Neural crest cell (in vitro differentiated cells): ENCODE measurements at regions not wholly inside any gene's neighbourhood (a gene's known extent, or its start where the extent isn't known, plus 50 kb on each side); places are given as distances from the start of the nearest gene placed in this dataset.

Experiments used
- DNase-seq: peaks from one replicate; pipeline ENCODE4 v3.0.0; 2021; ENCODE audit warnings: low read depth, mixed read lengths, low spot score
- H3K27ac Mint-ChIP-seq: one replicate; pipeline ENCODE4 v1.8.0; 2021; ENCODE audit warnings: mild to moderate bottlenecking, mixed read lengths; ENCODE audit not compliant: unreplicated experiment
- H3K27me3 Mint-ChIP-seq: 2 replicates; pipeline ENCODE4 v1.8.0; 2021; ENCODE audit warnings: low read depth, mild to moderate bottlenecking, mixed read lengths
- H3K36me3 Mint-ChIP-seq: 2 replicates; pipeline ENCODE4 v1.8.0; 2021; ENCODE audit warnings: low read depth, mild to moderate bottlenecking, mixed read lengths
- H3K4me1 Mint-ChIP-seq: 2 replicates; pipeline ENCODE4 v1.8.0; 2021; ENCODE audit warnings: mixed read lengths
- H3K4me3 Mint-ChIP-seq: one replicate; pipeline ENCODE4 v1.8.0; 2021; ENCODE audit warnings: mild to moderate bottlenecking, mixed read lengths
- H3K9me3 Mint-ChIP-seq: 2 replicates; pipeline ENCODE4 v1.8.0; 2021; ENCODE audit warnings: mixed read lengths
- TF ChIP-seq, protein P1 (sequence below): fragments of 200-600 bp; sonication (generic); conservative IDR thresholded peaks from 2 replicates; pipeline ENCODE4 v1.5.0; 2021; ENCODE audit warnings: antibody characterized with exemption, mild to moderate bottlenecking

DNA sequence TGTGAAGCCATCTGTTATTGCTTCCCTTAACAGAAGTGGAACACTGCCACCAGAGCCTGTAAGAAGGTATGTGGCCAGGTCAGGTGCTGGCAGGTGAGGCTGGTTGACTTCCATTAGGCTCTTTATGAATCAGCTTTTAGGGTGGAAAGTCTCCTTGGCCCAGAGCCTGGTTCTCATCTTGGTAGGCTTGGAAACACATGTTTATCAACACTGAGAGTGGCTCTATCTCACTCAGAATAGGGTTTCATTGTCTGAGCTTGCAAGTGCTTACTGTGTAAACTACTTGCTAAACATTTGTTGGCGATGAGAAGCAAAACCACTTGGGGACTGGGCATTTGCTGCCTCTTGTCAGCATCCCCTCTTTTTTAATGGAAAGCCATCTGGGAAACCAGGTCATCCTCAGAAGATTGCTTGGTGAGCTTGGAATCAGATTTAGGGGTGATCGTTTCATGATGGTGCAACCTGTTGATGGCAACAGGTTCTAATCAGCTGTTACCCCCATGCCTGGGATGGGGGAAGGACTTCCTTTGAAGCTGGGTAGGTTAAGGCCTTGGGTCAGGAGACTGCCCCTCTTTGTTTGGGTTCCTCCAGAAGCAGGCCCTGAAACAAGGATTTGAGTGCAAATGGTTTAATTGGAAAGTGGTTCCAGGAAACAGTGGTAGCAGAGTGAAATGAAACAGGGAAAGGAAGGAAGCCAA is 75.0 kb upstream of the AMPD3 start:
- Mint-ChIP-seq H3K9me3 (no peaks in the 10 kb centered on the region), H3K4me1 (no peaks in the 10 kb centered on the region), H3K27ac (no peak overlapping the region), H3K27me3 (peaks cover 13% of the 10 kb centered on the region), H3K36me3 (no peaks in the 10 kb centered on the region), H3K4me3 (no peak overlapping the region)
- TF ChIP-seq, protein P1, sequence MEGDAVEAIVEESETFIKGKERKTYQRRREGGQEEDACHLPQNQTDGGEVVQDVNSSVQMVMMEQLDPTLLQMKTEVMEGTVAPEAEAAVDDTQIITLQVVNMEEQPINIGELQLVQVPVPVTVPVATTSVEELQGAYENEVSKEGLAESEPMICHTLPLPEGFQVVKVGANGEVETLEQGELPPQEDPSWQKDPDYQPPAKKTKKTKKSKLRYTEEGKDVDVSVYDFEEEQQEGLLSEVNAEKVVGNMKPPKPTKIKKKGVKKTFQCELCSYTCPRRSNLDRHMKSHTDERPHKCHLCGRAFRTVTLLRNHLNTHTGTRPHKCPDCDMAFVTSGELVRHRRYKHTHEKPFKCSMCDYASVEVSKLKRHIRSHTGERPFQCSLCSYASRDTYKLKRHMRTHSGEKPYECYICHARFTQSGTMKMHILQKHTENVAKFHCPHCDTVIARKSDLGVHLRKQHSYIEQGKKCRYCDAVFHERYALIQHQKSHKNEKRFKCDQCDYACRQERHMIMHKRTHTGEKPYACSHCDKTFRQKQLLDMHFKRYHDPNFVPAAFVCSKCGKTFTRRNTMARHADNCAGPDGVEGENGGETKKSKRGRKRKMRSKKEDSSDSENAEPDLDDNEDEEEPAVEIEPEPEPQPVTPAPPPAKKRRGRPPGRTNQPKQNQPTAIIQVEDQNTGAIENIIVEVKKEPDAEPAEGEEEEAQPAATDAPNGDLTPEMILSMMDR = no peak
- DNase-seq = no peak

DNA sequence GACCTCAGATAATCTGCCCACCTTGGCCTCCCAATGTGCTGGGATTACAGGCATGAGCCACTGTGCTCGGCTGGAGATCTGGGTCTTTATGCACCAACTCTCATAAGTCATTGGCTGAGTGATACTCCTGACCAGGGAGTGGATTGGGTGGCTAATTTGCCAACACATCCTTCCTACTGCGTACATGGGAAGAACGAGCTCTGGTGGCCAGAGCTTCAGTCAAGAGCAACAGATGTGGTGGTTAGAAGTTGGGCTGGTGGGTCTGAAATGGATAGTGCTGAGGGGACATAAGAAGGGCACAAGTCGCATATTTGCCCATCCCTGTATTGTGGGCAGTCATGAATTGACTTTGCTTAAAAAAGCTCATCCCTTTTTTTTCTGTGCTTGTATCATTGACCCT is 74.1 kb upstream of the AMPD3 start:
- Mint-ChIP-seq H3K9me3 (no peaks in the 10 kb centered on the region), H3K4me3 (no peak overlapping the region), H3K27me3 (peaks cover 13% of the 10 kb centered on the region), H3K36me3 (no peaks in the 10 kb centered on the region), H3K27ac (no peak overlapping the region), H3K4me1 (no peaks in the 10 kb centered on the region)
- TF ChIP-seq, protein P1 = no peak
- no peak for DNase-seq

DNA sequence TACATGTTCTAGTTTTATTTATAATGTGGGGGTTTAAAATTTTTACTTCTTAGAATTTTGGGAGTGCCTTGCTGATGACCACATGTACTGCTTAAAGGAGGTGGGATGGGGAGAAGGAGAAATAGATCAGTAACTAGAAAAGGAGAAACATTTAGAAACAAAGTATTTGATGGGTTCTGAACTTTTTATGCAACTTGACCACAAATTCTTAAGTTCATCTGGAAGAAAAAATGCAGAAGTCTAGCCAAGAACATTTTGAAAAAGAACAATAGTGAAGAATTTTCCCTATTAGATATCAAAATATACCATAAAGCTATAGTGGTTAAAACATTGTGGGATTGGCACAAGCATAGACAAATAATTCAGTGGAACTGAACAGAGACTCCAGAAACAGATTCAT is 73.3 kb upstream of the AMPD3 start:
- no peaks in the 10 kb centered on the region for H3K4me1 Mint-ChIP-seq
- H3K4me3 Mint-ChIP-seq = no peak overlapping the region
- H3K36me3 Mint-ChIP-seq = no peaks in the 10 kb centered on the region
- peaks cover 13% of the 10 kb centered on the region for H3K27me3 Mint-ChIP-seq
- no peaks in the 10 kb centered on the region for H3K9me3 Mint-ChIP-seq
- DNase-seq = no peak
- no peak overlapping the region for H3K27ac Mint-ChIP-seq
- TF ChIP-seq, protein P1 = no peak

DNA sequence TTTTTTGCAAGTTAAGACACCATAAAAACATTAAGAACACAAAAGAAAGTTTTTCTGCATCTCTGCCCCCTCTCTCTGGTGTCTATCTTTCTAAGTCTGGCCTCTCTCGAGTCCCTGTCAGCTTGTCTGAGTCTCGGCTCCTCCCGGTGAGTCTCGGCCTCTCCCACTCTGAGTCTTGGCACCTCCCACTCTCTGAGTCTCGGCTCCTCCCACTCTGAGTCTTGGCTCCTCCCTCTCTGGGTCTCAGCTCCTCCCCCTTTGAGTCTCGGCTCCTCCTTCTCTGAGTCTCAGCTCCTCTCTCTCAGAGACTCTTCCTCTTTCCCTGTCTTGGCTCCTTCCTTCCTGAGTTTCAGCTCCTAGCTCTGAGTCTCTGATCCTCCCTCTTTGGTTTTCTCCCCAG is 72.5 kb upstream of the AMPD3 start:
- Mint-ChIP-seq H3K27ac (no peak overlapping the region), H3K9me3 (no peaks in the 10 kb centered on the region), H3K4me1 (no peaks in the 10 kb centered on the region), H3K4me3 (no peak overlapping the region), H3K36me3 (no peaks in the 10 kb centered on the region), H3K27me3 (peaks cover 13% of the 10 kb centered on the region)
- TF ChIP-seq, protein P1 = no peak
- DNase-seq = no peak

DNA sequence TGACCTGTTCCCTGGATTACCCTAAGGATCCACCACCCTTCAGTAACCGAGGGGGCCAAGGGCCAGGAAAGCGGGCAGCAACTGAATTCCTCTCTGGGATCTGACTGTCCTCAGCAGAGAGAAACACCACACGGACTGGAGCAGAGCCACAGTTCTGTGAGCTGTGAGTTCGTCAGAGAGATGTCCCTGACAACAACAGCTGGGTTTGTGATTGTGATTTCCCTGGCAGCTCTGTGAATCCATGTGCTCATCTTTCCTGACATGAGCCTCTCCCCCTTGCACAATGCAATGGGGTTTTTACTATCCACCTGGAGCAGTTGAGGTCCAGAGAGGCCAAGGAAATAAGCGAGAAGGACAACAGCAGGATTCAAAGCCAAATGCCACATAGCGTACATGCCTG is 69.4 kb upstream of the AMPD3 start:
- no peaks in the 10 kb centered on the region for H3K4me1 Mint-ChIP-seq
- no peak overlapping the region for H3K27ac Mint-ChIP-seq
- H3K27me3 Mint-ChIP-seq = peaks cover 10% of the 10 kb centered on the region
- H3K36me3 Mint-ChIP-seq = no peaks in the 10 kb centered on the region
- no peaks in the 10 kb centered on the region for H3K9me3 Mint-ChIP-seq
- no peak overlapping the region for H3K4me3 Mint-ChIP-seq
- TF ChIP-seq, protein P1 = no peak
- DNase-seq = no peak
